IPS-20b (cell line): ENCODE measurements at regions not wholly inside any gene's neighbourhood (a gene's known extent, or its start where the extent isn't known, plus 50 kb on each side); places are given as distances from the start of the nearest gene placed in this dataset.

Experiments
- H3K27ac ChIP-seq: one replicate; pipeline ENCODE4 v1.5.1; 2013; ENCODE audit warnings: low read length
- H3K27me3 ChIP-seq: 2 replicates; pipeline ENCODE4 v1.6.1; 2013; ENCODE audit warnings: mild to moderate bottlenecking, low read length, inconsistent platforms; ENCODE audit not compliant: insufficient read depth
- H3K36me3 ChIP-seq: 2 replicates; pipeline ENCODE4 v1.6.1; 2013; ENCODE audit warnings: low read depth, mild to moderate bottlenecking, inconsistent platforms, low read length, moderate library complexity; ENCODE audit not compliant: insufficient read depth
- H3K4me1 ChIP-seq: 2 replicates; pipeline ENCODE4 v1.6.1; 2013; ENCODE audit warnings: mild to moderate bottlenecking, control low read depth, inconsistent platforms, low read length, moderate library complexity; ENCODE audit not compliant: insufficient read depth
- H3K4me3 ChIP-seq: 2 replicates; pipeline ENCODE4 v1.5.1; 2013; ENCODE audit warnings: mild to moderate bottlenecking, low read length, inconsistent platforms
- H3K9ac ChIP-seq: 2 replicates; pipeline ENCODE4 v1.6.1; 2013; ENCODE audit warnings: low read depth, mild to moderate bottlenecking, inconsistent platforms, low read length, moderate library complexity
- H3K9me3 ChIP-seq: 2 replicates; pipeline ENCODE4 v1.6.1; 2013; ENCODE audit warnings: mild to moderate bottlenecking, low read depth, low read length, inconsistent platforms; ENCODE audit not compliant: insufficient read depth

DNA sequence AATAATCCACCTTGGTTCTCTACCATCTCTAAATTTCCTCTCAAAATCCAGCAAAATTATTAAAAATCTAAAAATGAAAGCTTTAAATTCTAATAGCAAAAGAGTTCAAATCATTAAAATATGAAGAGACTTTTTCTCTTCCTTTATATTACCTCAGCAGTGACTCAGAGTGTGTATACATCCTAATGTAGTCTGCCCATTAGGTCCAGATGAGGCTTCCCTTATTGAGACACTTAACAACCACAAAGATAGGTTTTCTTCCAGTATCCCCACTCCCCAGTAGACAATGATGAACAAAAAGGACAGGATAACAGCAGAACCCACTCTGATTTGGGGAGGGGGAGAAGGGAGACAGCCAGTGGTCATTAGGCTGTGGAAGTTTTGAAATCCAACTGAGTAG, 61.5 kb upstream of the DCBLD2 start:
- Histone ChIP-seq H3K9me3 (no peaks in the 10 kb centered on the region), H3K4me3 (no peak overlapping the region), H3K27ac (no peak overlapping the region), H3K4me1 (no peaks in the 10 kb centered on the region), H3K27me3 (no peaks in the 10 kb centered on the region), H3K9ac (no peak overlapping the region), H3K36me3 (no peaks in the 10 kb centered on the region)

GRCh38 chr3:98962189-98962930, 60.9 kb upstream of the DCBLD2 start:
- H3K9ac ChIP-seq, result no peak overlapping the region
- H3K27ac ChIP-seq, result no peak overlapping the region
- H3K27me3 ChIP-seq, result no peaks in the 10 kb centered on the region
- H3K4me3 ChIP-seq, result no peak overlapping the region
- no peaks in the 10 kb centered on the region for H3K9me3 ChIP-seq
- H3K36me3 ChIP-seq, result no peaks in the 10 kb centered on the region
- no peaks in the 10 kb centered on the region for H3K4me1 ChIP-seq

DNA sequence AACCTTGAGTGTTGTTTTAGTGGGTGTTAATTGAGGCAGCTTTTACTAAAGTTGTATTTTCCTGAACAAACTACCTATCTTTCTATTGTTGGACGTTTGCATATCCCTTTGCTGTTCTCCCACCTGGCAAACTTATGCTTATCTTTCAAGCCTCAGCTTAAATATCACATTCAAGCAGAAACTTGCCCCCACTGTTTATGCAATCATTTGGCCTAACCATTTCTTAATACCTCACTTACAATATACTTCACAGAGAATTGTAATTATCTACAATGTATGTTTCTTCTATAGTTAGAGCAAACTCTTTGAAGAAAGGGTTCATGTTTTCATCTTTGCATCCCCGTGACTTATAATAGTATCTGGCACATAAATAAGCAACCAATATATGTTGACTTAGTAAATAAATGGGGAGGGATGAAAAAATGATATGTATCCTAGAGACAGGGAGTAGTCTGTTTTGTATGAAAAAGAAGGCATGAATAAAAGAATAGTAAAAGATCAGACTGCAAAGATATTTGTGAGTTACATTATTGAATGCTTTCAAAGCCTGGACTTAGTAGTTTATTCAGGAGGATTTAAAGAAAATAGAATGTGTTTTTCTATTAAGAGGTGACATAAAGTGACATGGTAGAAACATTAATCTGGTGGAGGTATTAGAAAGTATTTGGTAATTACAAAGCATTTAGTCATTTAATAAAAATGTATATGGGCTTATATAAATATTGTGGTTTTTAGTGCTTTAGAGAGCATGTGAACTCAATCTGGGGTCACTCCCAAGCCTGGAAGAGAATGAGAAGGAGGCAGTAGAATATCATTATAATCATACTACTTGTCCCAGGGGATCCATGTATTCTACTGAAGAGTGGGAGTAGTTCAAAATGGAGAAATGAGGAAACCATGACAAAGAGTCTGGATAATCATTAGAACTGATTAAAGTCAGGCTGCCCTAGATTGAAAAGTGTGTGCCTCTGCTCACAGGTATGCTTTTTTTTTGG, 60.0 kb upstream of the DCBLD2 start:
- H3K27ac ChIP-seq, result no peak overlapping the region
- H3K9me3 ChIP-seq, result no peaks in the 10 kb centered on the region
- H3K27me3 ChIP-seq, result no peaks in the 10 kb centered on the region
- H3K4me1 ChIP-seq, result no peaks in the 10 kb centered on the region
- no peak overlapping the region for H3K4me3 ChIP-seq
- no peak overlapping the region for H3K9ac ChIP-seq
- H3K36me3 ChIP-seq, result no peaks in the 10 kb centered on the region

DNA sequence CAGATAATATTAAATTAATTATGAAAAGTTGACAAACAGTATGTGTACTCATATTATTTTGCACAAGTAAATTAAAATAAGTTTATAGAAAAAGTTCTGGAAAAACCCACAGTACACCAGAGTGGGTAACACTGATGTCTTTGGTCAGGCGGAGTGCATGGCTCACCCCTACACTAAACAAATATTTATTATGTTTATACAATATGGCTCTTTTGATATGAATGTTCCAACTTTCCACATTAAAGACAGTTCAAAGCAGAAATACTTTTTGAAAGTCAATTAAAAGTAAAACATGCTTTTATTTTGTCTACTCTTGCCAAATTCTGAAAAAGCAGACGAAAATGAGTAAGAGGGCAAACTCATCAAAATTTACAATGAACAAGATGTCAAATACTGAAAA, 56.2 kb upstream of the DCBLD2 start:
- H3K9ac ChIP-seq, result no peak overlapping the region
- H3K4me1 ChIP-seq, result no peaks in the 10 kb centered on the region
- no peaks in the 10 kb centered on the region for H3K36me3 ChIP-seq
- no peak overlapping the region for H3K27ac ChIP-seq
- no peaks in the 10 kb centered on the region for H3K9me3 ChIP-seq
- no peaks in the 10 kb centered on the region for H3K27me3 ChIP-seq
- no peak overlapping the region for H3K4me3 ChIP-seq

DNA sequence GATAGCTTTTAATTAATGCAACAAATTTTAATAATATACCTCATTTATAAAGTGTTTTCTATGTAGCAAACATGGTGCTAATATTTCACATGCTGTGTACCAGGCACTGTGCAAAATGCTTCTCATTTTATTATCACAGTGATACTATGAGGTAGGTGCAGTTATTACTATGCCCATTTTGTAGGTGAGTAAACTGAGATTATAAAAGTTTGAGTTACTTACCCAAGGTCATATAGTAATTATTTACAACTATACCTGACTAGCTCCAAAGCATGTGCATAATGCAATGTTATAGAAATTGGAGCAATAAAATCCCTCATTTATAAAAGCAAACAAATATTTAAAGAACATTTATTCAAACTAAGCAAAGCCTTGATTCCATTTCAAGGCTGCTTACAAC, 54.5 kb upstream of the DCBLD2 start:
- H3K9ac ChIP-seq, result no peak overlapping the region
- no peak overlapping the region for H3K4me3 ChIP-seq
- H3K27me3 ChIP-seq, result no peaks in the 10 kb centered on the region
- no peak overlapping the region for H3K27ac ChIP-seq
- no peaks in the 10 kb centered on the region for H3K9me3 ChIP-seq
- no peaks in the 10 kb centered on the region for H3K4me1 ChIP-seq
- no peaks in the 10 kb centered on the region for H3K36me3 ChIP-seq

DNA sequence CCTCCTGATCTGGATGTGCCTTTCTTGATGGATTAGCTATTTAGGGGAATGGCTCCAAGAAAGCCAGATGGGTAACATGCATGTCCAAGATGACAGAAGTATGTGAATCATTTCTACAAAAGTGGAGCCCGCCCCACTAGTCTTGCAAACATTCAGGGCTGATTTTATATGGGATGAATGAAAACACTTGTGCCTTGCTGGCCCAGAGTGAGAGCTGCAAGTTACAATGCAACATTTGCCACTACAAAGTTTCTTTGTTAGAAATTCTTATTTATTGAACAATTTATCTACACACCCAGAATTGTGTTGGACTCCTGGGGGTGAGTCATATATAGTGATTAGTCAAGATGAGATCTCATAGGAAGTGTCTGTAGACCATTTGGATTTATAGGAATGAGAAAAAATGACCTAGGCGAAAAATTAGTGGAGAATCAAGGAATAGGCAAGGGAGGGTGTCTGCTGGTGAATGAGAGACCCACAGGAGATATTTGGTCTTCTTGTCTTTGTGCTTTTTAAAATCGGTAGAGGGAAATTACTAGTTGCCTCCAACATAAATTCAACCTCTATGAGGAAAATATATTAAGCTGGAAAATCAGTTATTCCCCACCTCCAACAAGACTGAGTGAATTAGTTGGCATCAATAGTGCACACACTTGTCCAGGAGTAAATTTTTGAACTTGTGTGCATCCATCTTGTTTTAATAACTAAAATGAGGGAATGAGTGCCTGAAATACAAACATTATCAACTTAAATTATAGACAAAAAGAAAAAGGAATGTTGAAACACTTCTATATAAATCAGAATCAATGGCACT, 53.5 kb upstream of the DCBLD2 start:
- no peak overlapping the region for H3K9ac ChIP-seq
- H3K27ac ChIP-seq, result no peak overlapping the region
- H3K4me3 ChIP-seq, result no peak overlapping the region
- no peaks in the 10 kb centered on the region for H3K9me3 ChIP-seq
- H3K27me3 ChIP-seq, result no peaks in the 10 kb centered on the region
- no peaks in the 10 kb centered on the region for H3K4me1 ChIP-seq
- H3K36me3 ChIP-seq, result no peaks in the 10 kb centered on the region

DNA sequence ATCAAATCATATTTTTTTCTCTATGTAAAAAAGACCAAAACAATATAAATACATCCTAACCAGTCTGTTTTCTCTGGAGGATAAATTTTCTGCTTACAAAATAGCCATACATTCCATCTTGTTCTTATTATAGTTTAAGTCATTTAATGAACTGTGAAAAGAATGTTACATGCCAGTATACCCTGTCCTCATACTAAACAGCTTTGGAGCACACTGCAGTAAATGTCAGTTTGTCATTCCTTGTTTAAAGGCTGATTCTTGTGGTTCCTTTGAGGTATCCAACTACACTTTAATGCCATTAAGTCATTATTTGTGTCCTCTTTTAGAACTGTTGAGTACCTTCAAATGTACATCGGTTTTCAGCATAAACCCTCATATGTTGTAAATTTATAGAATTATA, 52.7 kb upstream of the DCBLD2 start:
- no peaks in the 10 kb centered on the region for H3K27me3 ChIP-seq
- H3K4me3 ChIP-seq, result no peak overlapping the region
- H3K27ac ChIP-seq, result no peak overlapping the region
- no peaks in the 10 kb centered on the region for H3K9me3 ChIP-seq
- no peaks in the 10 kb centered on the region for H3K36me3 ChIP-seq
- no peak overlapping the region for H3K9ac ChIP-seq
- no peaks in the 10 kb centered on the region for H3K4me1 ChIP-seq

DNA sequence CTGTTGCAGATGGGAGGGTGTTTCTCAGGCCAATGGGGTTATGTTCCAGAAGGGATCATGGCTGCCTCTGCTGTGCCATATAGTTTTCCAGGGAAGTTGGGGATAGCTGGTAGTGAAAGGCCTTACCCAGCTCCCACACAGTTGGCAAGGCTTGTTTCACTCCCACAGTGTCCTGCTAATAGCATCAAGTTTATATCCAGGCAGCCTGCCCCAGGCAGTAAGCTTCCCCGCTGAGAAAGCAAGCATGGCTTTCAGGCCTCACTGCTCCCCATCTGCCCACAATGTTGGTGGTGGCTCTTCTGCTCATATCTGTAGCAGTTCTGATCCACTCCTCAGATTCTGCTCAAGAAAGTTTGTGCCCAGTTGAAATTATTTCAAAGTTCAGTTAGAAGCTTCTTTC, 50.9 kb upstream of the DCBLD2 start:
- Histone ChIP-seq H3K9ac (no peak overlapping the region), H3K27ac (no peak overlapping the region)

More for the DNA sequence above, 50.9 kb upstream of the DCBLD2 start:
- no peak overlapping the region for H3K4me3 ChIP-seq
- no peaks in the 10 kb centered on the region for H3K27me3 ChIP-seq
- H3K9me3 ChIP-seq, result no peaks in the 10 kb centered on the region
- H3K4me1 ChIP-seq, result no peaks in the 10 kb centered on the region
- H3K36me3 ChIP-seq, result no peaks in the 10 kb centered on the region
